HepG2 (cell line): ENCODE measurements at regions not wholly inside any gene's neighbourhood (a gene's known extent, or its start where the extent isn't known, plus 50 kb on each side); places are given as distances from the start of the nearest gene placed in this dataset.

Experiments
- ATAC-seq: fragments of 200-7000 bp; cut with Tn5 transposase; 3 replicates; pipeline ENCODE4 v1.9.1; 2020; ENCODE audit warnings: mild to moderate bottlenecking, moderate library complexity
- BruUV-seq: library from RNA; stranded (reverse); fragments of 400-500 nt; replicated peaks from 2 replicates; lab custom pipeline; 2021; lab: Mats Ljungman, UMichigan
- CTCF ChIA-PET: fragments of 300-600 bp; formaldehyde crosslinking; extraction: SDS; loops from one replicate; lab custom pipeline; 2021; ENCODE audit warnings: low total read pairs, inconsistent platforms, low intra/inter-chr PET ratio; lab: Yijun Ruan, JAX
- POLR2A ChIA-PET: fragments of 350-600 bp; sonication (Branson Sonifier 250); formaldehyde crosslinking; loops from one replicate; lab custom pipeline; 2020; ENCODE audit warnings: antibody characterized with exemption, inconsistent platforms; lab: Yijun Ruan, JAX
- DNase-seq: peaks from one replicate; pipeline ENCODE4 v3.0.0-alpha.2; 2015; ENCODE audit warnings: low spot score
- FAIRE-seq: peaks from 3 replicates; lab custom pipeline; 2011; peaks lifted over from hg19 to GRCh38; lab: Jason Lieb, UNC
- H2AFZ ChIP-seq: one replicate; pipeline ENCODE4 v1.6.1; 2011; ENCODE audit warnings: low read length, inconsistent platforms
- H3K27ac ChIP-seq: fragments of 300-600 bp; 3 replicates; pipeline ENCODE4 v1.8.0; 2011; ENCODE audit warnings: mixed run types, mild to moderate bottlenecking, mixed read lengths, low read length, inconsistent platforms; ENCODE audit not compliant: insufficient read depth; ENCODE audit errors: extremely low read length
- H3K27me3 ChIP-seq, 2 experiments: fragments of 200-600 bp in 1 of 2; 2 replicates in 1 of 2; 3 replicates in 1 of 2; pipeline versions ENCODE4 v1.6.0 to v1.8.0; 2011; ENCODE audit warnings: low read length in 2 of 2, mild to moderate bottlenecking in 2 of 2, moderate library complexity in 2 of 2, inconsistent platforms in 1 of 2; ENCODE audit not compliant: insufficient read depth in 2 of 2, control insufficient read depth in 1 of 2
- H3K36me3 ChIP-seq, 2 experiments: fragments of 200-600 bp in 1 of 2; replicated peaks in 1 of 2; 2 replicates in 1 of 2; 3 replicates in 1 of 2; pipeline versions ENCODE4 v1.5.1 to v1.8.0; 2011; ENCODE audit warnings: low read length in 2 of 2, inconsistent platforms in 1 of 2; ENCODE audit not compliant: insufficient read depth in 2 of 2, control insufficient read depth in 1 of 2
- H3K4me1 ChIP-seq: 2 replicates; pipeline ENCODE4 v1.5.1; 2012; ENCODE audit warnings: low read length, inconsistent platforms; ENCODE audit not compliant: insufficient read depth
- H3K4me2 ChIP-seq: 2 replicates; pipeline ENCODE4 v1.6.0; 2011; ENCODE audit warnings: low read depth, low read length, inconsistent platforms
- H3K4me3 ChIP-seq, 3 experiments: fragments of 200-600 bp in 1 of 3; sonication (generic), shearing (Covaris generic) in 1 of 3; replicated peaks in 1 of 3; 2 replicates each; pipeline ENCODE4 v1.5.1; 2011 to 2016; ENCODE audit warnings: low read length in 3 of 3, inconsistent platforms in 2 of 3, low read depth in 2 of 3, mild to moderate bottlenecking in 2 of 3, control low read depth in 1 of 3, mixed read lengths in 1 of 3; ENCODE audit not compliant: insufficient read depth in 1 of 3
- H3K79me2 ChIP-seq: one replicate; pipeline ENCODE4 v1.6.1; 2011; ENCODE audit warnings: low read length, inconsistent platforms; ENCODE audit not compliant: insufficient read depth
- H3K9ac ChIP-seq: 2 replicates; pipeline ENCODE4 v1.6.0; 2011; ENCODE audit warnings: mild to moderate bottlenecking, low read depth, low read length, inconsistent platforms; ENCODE audit not compliant: insufficient read depth
- H3K9me3 ChIP-seq: 2 replicates; pipeline ENCODE4 v1.5.1; 2012; ENCODE audit warnings: mild to moderate bottlenecking, low read length
- H4K20me1 ChIP-seq: 2 replicates; pipeline ENCODE4 v1.6.0; 2011; ENCODE audit warnings: inconsistent platforms, mild to moderate bottlenecking, low read length, moderate library complexity; ENCODE audit not compliant: insufficient read depth
- DNMT3B ChIP-seq: conservative IDR thresholded peaks from 2 replicates; pipeline ENCODE4 v1.6.1; 2016; ENCODE audit warnings: missing biosample characterization, control low read depth
- KDM3A ChIP-seq: IDR thresholded peaks from 2 replicates; pipeline ENCODE4 v1.6.1; 2018; ENCODE audit warnings: low read depth, missing compliant biosample characterization
- KDM5A ChIP-seq: fragments of 200-600 bp; sonication (generic); IDR thresholded peaks from 2 replicates; pipeline ENCODE4 v1.7.0; 2018; ENCODE audit warnings: antibody characterized with exemption, mild to moderate bottlenecking, low read length, borderline replicate concordance
- MAFK ChIP-seq, 2 experiments: IDR thresholded peaks in 1 of 2; conservative IDR thresholded peaks in 1 of 2; 2 replicates each; pipeline ENCODE4 v1.6.1; 2011; ENCODE audit warnings: improper control_type of control experiment in 2 of 2, low read length in 2 of 2
- PAX8 ChIP-seq: sonication (generic); formaldehyde crosslinking; IDR thresholded peaks from 2 replicates; pipeline ENCODE4 v1.8.0; 2022; ENCODE audit warnings: mild to moderate bottlenecking, missing genetic modification reagents, borderline replicate concordance
- SP2 ChIP-seq: sonication (generic); formaldehyde crosslinking; IDR thresholded peaks from 2 replicates; pipeline ENCODE4 v1.5.1; 2020; ENCODE audit warnings: mild to moderate bottlenecking, missing genetic modification reagents
- SSRP1 ChIP-seq: IDR thresholded peaks from 2 replicates; pipeline ENCODE4 v1.6.1; 2016; ENCODE audit warnings: control low read depth
- STAG1 ChIP-seq: sonication (generic); formaldehyde crosslinking; IDR thresholded peaks from 2 replicates; pipeline ENCODE4 v1.4.0; 2020; ENCODE audit warnings: missing genetic modification reagents
- ZIK1 ChIP-seq: sonication (generic); formaldehyde crosslinking; IDR thresholded peaks from 2 replicates; pipeline ENCODE4 v1.5.0; 2020; ENCODE audit warnings: mild to moderate bottlenecking, low read depth, missing genetic modification reagents, borderline replicate concordance
- ZNF253 ChIP-seq: sonication (generic); formaldehyde crosslinking; IDR thresholded peaks from 2 replicates; pipeline ENCODE4 v1.8.0; 2022; ENCODE audit warnings: mild to moderate bottlenecking, missing genetic modification reagents, borderline replicate concordance
- ZNF354B ChIP-seq: sonication (generic); formaldehyde crosslinking; IDR thresholded peaks from 2 replicates; pipeline ENCODE4 v1.8.0; 2022; ENCODE audit warnings: mild to moderate bottlenecking, missing genetic modification reagents
- ZNF430 ChIP-seq: sonication (generic); formaldehyde crosslinking; IDR thresholded peaks from 2 replicates; pipeline ENCODE4 v1.9.0; 2021; ENCODE audit warnings: mild to moderate bottlenecking, missing genetic modification reagents
- ZNF644 ChIP-seq: IDR thresholded peaks from 2 replicates; pipeline ENCODE4 v1.6.1; 2016; ENCODE audit warnings: low read depth
- ZNF720 ChIP-seq: sonication (generic); formaldehyde crosslinking; IDR thresholded peaks from 2 replicates; pipeline ENCODE4 v1.4.0; 2020; ENCODE audit warnings: missing genetic modification reagents
- ZNF776 ChIP-seq: sonication (generic); formaldehyde crosslinking; IDR thresholded peaks from 2 replicates; pipeline ENCODE4 v1.4.0; 2020; ENCODE audit warnings: mild to moderate bottlenecking, missing genetic modification reagents
- ZNF83 ChIP-seq: sonication (generic); formaldehyde crosslinking; IDR thresholded peaks from 2 replicates; pipeline ENCODE4 v1.4.0; 2020; ENCODE audit warnings: missing genetic modification reagents, mild to moderate bottlenecking, borderline replicate concordance
- WGBS: methylation state at CpG from one replicate; pipeline ENCODE4 v1.1.6; 2017; ENCODE audit warnings: low lambda C conversion rate; 5-methylcytosine and 5-hydroxymethylcytosine counted together
- in situ Hi-C: cut with HindIII; loops from 2 replicates; pipeline ENCODE4 v1.10.0; 2017; ENCODE audit warnings: low pct_unique_long_range_greater_than_20kb; ENCODE audit not compliant: extremely low pct_ligation_motif_present
- intact Hi-C: fragments of 100-400 bp; cut with micrococcal nuclease; formaldehyde crosslinking; loops from one replicate; pipeline ENCODE4 v1.10.0; 2022; ENCODE audit not compliant: unreplicated experiment
- TF ChIP-seq, protein P1 (sequence below), 2 experiments: fragments of 450-650 bp in 1 of 2; sonication (generic) in 1 of 2; formaldehyde crosslinking; IDR thresholded peaks; 2 replicates each; pipeline versions ENCODE4 v1.5.0 to v1.8.0; 2020 to 2022; ENCODE audit warnings: mild to moderate bottlenecking in 1 of 2, missing genetic modification reagents in 1 of 2
- TF ChIP-seq, protein P2 (sequence below): sonication (generic); formaldehyde crosslinking; IDR thresholded peaks from 2 replicates; pipeline ENCODE4 v1.8.1; 2023; ENCODE audit warnings: missing genetic modification reagents, inconsistent platforms, borderline replicate concordance

DNA sequence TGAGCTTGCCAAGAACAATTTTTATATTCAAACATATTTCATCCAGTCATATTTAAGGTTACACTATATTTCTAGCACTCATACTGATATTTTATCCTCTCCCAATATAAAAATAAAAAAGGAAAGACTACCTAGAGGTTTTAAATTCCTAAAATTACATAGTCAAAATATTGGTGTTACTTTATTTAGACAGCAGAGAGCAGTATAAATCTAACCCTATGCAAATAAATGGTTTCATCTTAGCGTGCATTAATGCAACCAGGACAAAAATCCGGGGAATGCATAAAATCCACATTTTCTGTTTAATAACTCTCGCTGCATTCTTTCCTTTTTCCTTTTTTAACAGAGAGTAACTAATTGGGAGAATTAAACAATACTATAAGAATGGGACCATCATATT is 1447.4 kb upstream of the ALCAM start:
- Histone ChIP-seq H3K4me1 (no peaks in the 10 kb centered on the region), H3K4me2 (no peak overlapping the region), H3K4me3 (no peak overlapping the region), H3K36me3 (no peaks in the 10 kb centered on the region), H4K20me1 (no peaks in the 10 kb centered on the region), H3K9ac (no peak overlapping the region), H3K27ac (no peak overlapping the region), H2AFZ (no peak overlapping the region), H3K27me3 (no peaks in the 10 kb centered on the region), H3K9me3 (no peaks in the 10 kb centered on the region), H3K79me2 (no peaks in the 10 kb centered on the region)
- ChIA-PET CTCF (no interaction called here), POLR2A (no interaction called here)
- 20% methylated on average over 3 of the region's 3 CpGs for WGBS
- DNase-seq (no peak), ATAC-seq (no peak), FAIRE-seq (no peak)
- intact Hi-C loops: loop anchor here (5.0 kb wide), 1 partner anchor 73 kb away; no protein-coding TSS in a partner anchor
- in situ Hi-C loops: no loop called here
- TF ChIP-seq PAX8 (CRISPR knock-in tag): no peak
- TF ChIP-seq ZNF253 (CRISPR knock-in tag): no peak
- no peak for TF ChIP-seq ZNF776 (CRISPR knock-in tag)
- TF ChIP-seq ZNF83 (CRISPR knock-in tag): no peak
- no peak for TF ChIP-seq KDM3A
- TF ChIP-seq, protein P1, sequence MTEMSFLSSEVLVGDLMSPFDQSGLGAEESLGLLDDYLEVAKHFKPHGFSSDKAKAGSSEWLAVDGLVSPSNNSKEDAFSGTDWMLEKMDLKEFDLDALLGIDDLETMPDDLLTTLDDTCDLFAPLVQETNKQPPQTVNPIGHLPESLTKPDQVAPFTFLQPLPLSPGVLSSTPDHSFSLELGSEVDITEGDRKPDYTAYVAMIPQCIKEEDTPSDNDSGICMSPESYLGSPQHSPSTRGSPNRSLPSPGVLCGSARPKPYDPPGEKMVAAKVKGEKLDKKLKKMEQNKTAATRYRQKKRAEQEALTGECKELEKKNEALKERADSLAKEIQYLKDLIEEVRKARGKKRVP (CRISPR knock-in tag; IDR thresholded peaks at IDR 0.05): no peak
- TF ChIP-seq ZNF720 (CRISPR knock-in tag): no peak
- TF ChIP-seq SSRP1: no peak
- TF ChIP-seq KDM5A: no peak
- TF ChIP-seq STAG1: peak; percentile 45
- TF ChIP-seq ZNF354B (CRISPR knock-in tag): no peak
- TF ChIP-seq, protein P2, sequence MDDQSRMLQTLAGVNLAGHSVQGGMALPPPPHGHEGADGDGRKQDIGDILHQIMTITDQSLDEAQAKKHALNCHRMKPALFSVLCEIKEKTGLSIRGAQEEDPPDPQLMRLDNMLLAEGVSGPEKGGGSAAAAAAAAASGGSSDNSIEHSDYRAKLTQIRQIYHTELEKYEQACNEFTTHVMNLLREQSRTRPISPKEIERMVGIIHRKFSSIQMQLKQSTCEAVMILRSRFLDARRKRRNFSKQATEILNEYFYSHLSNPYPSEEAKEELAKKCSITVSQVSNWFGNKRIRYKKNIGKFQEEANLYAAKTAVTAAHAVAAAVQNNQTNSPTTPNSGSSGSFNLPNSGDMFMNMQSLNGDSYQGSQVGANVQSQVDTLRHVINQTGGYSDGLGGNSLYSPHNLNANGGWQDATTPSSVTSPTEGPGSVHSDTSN (CRISPR knock-in tag): no peak
- TF ChIP-seq MAFK (conservative IDR thresholded peaks at IDR 0.05 in 1 of 2, IDR thresholded peaks at IDR 0.05 in 1 of 2; ENCODE audit: low read length in 2 of 2): 0 out of 4 replicates have a peak, but pooled peaks of 1 of the 2 experiments have one; percentile 1
- no peak for TF ChIP-seq ZNF644 (CRISPR knock-in tag)
- no peak for TF ChIP-seq SP2
- no peak for TF ChIP-seq DNMT3B (CRISPR knock-in tag)
- no peak for TF ChIP-seq ZIK1
- no peak for TF ChIP-seq ZNF430 (CRISPR knock-in tag)
- no TSS peak for BruUV-seq
